ENCODE measurements at regions not wholly inside any gene's neighbourhood (a gene's known extent, or its start where the extent isn't known, plus 50 kb on each side); places are given as distances from the start of the nearest gene placed in this dataset.

DNA sequence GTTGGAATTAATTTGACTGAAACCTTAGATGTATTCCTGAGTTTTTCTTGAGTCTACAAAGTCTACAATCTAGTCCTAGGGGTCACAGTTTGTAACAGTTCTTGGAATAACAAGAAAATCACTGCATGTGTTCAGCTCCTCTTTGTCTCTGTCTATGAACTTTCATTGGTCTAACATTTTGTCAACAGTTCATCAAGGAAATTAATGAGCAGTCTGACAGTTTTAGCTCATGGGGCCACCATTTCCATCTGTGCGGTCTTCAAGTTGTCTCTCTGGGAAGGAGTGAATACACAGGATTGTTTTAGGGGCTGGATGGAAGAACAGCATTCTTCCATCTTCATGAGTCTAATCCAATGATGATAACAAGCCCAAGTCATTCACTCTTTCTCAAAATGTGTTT lies 276.4 kb downstream of the TMEM167A start:
- in situ Hi-C loops (cut with MboI) (no loop called here), intact Hi-C loops (cut with micrococcal nuclease) (no loop called here)
- Histone ChIP-seq H3K79me2 (ENCODE audit: control insufficient read depth, insufficient read depth, low read length) (no peaks in the 10 kb centered on the region), H3K27ac (ENCODE audit: extremely low read depth, low read depth, low read length) (no peak overlapping the region), H3K4me3 (no peak overlapping the region), H3K36me3 (ENCODE audit: control insufficient read depth, insufficient read depth, low read length) (no peaks in the 10 kb centered on the region), H4K20me1 (replicated peaks; ENCODE audit: control insufficient read depth, insufficient read depth, low read length) (no peaks in the 10 kb centered on the region), H3K9me1 (ENCODE audit: control insufficient read depth, insufficient read depth, low read length) (no peaks in the 10 kb centered on the region), H2AFZ (ENCODE audit: low read depth, low read length) (no peak overlapping the region), H3K4me2 (ENCODE audit: insufficient read depth, low read length) (no peak overlapping the region), H3K9me3 (replicated peaks; ENCODE audit: control insufficient read depth, insufficient read depth, low read depth, low read length) (no peaks in the 10 kb centered on the region), H3K9ac (ENCODE audit: insufficient read depth in 1 of 2, low read depth in 2 of 2, low read length in 2 of 2) (no peak overlapping the region), H3K4me1 (replicated peaks in 1 of 2; ENCODE audit: control insufficient read depth in 2 of 2, insufficient read depth in 2 of 2, low read length in 2 of 2) (peaks cover 0 to 3% of the 10 kb centered on the region in 2 experiments; a peak in 1 of 5 replicates), H3K27me3 (ENCODE audit: control insufficient read depth in 2 of 2, insufficient read depth in 2 of 2, low read length in 2 of 2) (0 out of 5 replicates have a peak, but pooled peaks cover 0 to 4% of the 10 kb centered on the region in 2 experiments)
- POLR2A ChIA-PET = no interaction called here
- no TSS peak for BruUV-seq (replicated peaks)
- TF ChIP-seq ZNF589 (CRISPR knock-in tag; IDR thresholded peaks at IDR 0.05; ENCODE audit: low read depth) (no peak), ZNF408 (CRISPR knock-in tag; IDR thresholded peaks at IDR 0.05; ENCODE audit: low read depth) (no peak), HOXB6 (CRISPR knock-in tag; IDR thresholded peaks at IDR 0.05; ENCODE audit: borderline replicate concordance) (no peak), ZNF445 (CRISPR knock-in tag; IDR thresholded peaks at IDR 0.05; ENCODE audit: low read depth) (no peak), ZNF695 (CRISPR knock-in tag; IDR thresholded peaks at IDR 0.05) (no peak), CBX8 (IDR thresholded peaks at IDR 0.05; ENCODE audit: borderline replicate concordance, extremely low read depth, low read depth, low read length, poor library complexity, severe bottlenecking) (no peak), PRPF4 (IDR thresholded peaks at IDR 0.05; ENCODE audit: insufficient read depth, low read depth, low read length, poor library complexity, severe bottlenecking) (no peak), SMAD1 (IDR thresholded peaks at IDR 0.05; ENCODE audit: low read depth, low read length, partially characterized antibody) (no peak)
- TF ChIP-seq, protein P1, sequence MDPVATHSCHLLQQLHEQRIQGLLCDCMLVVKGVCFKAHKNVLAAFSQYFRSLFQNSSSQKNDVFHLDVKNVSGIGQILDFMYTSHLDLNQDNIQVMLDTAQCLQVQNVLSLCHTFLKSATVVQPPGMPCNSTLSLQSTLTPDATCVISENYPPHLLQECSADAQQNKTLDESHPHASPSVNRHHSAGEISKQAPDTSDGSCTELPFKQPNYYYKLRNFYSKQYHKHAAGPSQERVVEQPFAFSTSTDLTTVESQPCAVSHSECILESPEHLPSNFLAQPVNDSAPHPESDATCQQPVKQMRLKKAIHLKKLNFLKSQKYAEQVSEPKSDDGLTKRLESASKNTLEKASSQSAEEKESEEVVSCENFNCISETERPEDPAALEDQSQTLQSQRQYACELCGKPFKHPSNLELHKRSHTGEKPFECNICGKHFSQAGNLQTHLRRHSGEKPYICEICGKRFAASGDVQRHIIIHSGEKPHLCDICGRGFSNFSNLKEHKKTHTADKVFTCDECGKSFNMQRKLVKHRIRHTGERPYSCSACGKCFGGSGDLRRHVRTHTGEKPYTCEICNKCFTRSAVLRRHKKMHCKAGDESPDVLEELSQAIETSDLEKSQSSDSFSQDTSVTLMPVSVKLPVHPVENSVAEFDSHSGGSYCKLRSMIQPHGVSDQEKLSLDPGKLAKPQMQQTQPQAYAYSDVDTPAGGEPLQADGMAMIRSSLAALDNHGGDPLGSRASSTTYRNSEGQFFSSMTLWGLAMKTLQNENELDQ (CRISPR knock-in tag; IDR thresholded peaks at IDR 0.05; ENCODE audit: borderline replicate concordance) = no peak
- ATAC-seq (no peak), DNase-seq (ENCODE audit: extremely low read depth in 1 of 4, low spot score in 3 of 4) (no peak), FAIRE-seq (no peak)
- CTCF ChIA-PET (ENCODE audit: low intra/inter-chr PET ratio) = no interaction called here
- 0% methylated on average over 1 of the region's 1 CpG for WGBS (ENCODE audit: insufficient coverage, low coverage, missing lambda C conversion rate)
